NCI-H524 (cell line): ENCODE measurements at regions not wholly inside any gene's neighbourhood (a gene's known extent, or its start where the extent isn't known, plus 50 kb on each side); places are given as distances from the start of the nearest gene placed in this dataset.
"Not testable (repeated sequence)": the region's sequence is repeated elsewhere in the genome, so short reads cannot be mapped to it uniquely, and the experiment has no call there.

Experiments used
- DNase-seq, 2 experiments: peaks; one replicate each; lab custom pipeline; 2025; lab: John Stamatoyannopoulos, UW

DNA sequence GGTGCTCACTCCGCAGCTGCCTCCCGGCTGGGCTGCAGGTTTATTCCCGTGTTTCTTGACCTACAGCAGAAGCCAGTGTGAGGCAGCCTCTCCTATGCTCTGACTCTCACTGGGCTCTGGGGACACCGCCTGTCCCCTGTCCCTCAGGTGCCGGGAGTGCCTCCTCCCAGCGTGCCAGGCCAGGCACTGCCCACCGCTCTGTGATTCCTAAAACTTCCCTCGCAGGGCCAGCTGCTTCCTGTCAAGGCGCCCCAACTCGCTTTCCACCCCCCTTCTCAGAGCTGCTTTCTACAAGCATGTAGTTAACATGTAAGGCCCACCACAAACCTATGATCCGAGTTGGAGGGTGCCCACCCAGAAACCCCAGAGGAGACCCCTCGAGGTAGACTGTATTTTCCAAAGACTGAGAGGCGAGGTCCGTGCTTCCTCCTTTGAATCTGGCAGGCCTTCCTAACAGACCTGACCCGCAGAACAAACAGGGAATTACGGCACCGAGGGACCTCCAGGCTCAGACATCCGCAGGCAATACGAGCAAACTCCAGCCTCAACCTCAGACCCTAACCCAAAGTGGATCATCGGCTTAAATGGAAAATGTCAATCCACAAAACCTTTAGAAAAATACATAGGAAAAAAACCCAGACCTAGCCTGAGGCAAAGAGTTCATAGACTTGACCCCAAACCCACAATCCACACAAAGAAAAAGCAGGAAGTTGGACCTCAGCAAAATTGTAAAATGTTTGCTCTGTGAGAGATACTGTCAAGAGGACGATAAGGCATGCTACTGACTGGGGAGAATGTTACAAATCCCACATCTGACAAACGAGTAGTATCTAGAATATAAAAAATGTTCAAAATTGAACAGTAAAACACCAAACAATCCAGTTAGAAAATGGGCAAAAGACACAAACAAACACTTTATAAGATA is 121.3 kb upstream of the IQSEC1 start:
- DNase-seq: no peak

- peak in 1 of 2 experiments; percentile 4 for DNase-seq
Measured at GRCh38 chr3:13193320-13194284, 120.4 kb upstream of the IQSEC1 start.

DNA sequence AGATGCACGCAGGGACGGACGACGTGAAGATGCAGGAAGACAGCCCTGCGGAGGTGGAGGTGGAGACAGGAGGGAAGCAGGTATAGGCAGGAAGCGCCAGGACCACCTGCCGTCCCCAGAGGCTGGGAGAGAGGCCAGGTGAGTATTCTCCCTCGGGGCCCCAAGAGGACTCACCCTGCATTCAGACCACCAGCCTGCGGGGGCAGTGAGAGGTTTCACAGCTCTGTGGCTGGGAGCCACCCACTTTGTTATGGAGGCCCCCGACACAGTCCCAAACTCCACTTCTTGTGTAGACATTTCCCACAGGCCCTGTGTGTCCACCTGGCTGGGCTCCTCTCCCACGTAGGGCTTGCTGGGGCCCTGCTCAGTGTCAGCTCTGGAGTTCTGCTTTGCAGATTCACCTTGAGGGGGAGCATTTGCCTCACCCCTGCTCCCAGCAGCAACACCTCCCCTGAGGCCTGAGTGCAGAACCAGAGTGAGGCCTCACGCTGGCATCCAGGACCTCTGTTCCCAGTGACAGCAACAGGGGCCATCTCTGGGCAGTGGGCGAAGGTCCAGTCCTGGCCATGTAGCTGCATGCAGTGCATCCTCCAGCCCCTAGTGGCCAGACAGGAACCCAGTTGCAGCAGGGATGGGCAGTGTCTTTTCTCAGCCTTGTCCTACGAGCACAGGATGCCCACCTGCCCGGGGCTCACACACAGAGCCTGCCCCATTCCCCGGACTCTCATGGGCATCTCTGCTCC is 119.4 kb upstream of the IQSEC1 start:
- no peak for DNase-seq

GRCh38 chr3:13191016-13191415 is 117.8 kb upstream of the IQSEC1 start:
- no peak for DNase-seq

GRCh38 chr3:13190378-13190765 is 117.1 kb upstream of the IQSEC1 start:
- no peak for DNase-seq

GRCh38 chr3:13189639-13190377 is 116.6 kb upstream of the IQSEC1 start:
- DNase-seq: no peak

- DNase-seq: no peak
Measured at GRCh38 chr3:13188975-13189374, 115.7 kb upstream of the IQSEC1 start.

GRCh38 chr3:13188181-13188779 is 115.1 kb upstream of the IQSEC1 start:
- DNase-seq: no peak

GRCh38 chr3:13187593-13187992 is 114.4 kb upstream of the IQSEC1 start:
- no peak for DNase-seq

GRCh38 chr3:13186435-13186815 is 113.2 kb upstream of the IQSEC1 start:
- DNase-seq: no peak

GRCh38 chr3:13185737-13186434 is 112.7 kb upstream of the IQSEC1 start:
- DNase-seq: no peak

GRCh38 chr3:13179582-13180210 is 106.5 kb upstream of the IQSEC1 start:
- DNase-seq: not testable (repeated sequence)

GRCh38 chr3:13179181-13179580 is 106.0 kb upstream of the IQSEC1 start:
- no peak for DNase-seq

DNA sequence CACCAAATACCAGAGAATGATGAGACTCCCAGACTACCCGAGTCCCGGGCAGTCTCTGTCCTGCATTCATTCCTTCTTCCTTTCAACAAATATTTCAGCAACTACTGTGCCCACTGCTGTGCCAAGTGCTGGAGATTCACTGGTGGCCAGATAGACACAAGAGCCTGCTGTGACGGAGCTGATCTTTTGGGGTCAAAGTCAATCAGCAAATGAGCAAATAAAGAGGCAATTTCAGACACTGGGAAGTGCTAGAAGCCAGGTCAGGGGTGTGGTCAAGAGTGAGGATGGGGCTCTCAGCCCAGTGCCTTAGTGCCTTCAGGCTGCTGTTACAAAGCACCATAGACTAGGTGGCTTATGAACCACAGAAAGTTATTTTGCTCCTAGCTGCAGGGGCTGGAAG is 104.9 kb upstream of the IQSEC1 start:
- no peak for DNase-seq

GRCh38 chr3:13177641-13178040 is 104.4 kb upstream of the IQSEC1 start:
- DNase-seq: no peak

DNA sequence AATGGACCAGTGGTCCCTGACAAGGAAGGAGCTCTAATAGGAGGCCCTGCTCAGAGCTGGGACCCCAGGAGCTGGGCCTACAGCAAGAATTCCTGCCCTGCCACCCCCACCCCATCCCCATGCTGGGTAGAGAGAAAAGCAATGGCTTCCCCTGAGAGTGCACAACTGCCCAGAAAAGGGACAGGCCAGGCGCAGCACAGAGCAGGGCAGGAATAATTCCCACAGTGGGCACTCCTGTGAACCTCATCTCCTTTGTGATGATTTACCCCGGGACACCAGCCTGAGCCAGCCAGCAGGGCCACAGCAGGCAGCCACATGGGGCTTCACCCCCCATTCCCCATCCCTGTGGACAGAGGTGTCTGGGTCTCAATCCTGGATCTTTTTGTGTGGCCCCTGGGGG is 104.0 kb upstream of the IQSEC1 start:
- DNase-seq: no peak

GRCh38 chr3:13176445-13176844 is 103.2 kb upstream of the IQSEC1 start:
- DNase-seq: no peak

GRCh38 chr3:13174803-13175135 is 101.5 kb upstream of the IQSEC1 start:
- no peak for DNase-seq

DNA sequence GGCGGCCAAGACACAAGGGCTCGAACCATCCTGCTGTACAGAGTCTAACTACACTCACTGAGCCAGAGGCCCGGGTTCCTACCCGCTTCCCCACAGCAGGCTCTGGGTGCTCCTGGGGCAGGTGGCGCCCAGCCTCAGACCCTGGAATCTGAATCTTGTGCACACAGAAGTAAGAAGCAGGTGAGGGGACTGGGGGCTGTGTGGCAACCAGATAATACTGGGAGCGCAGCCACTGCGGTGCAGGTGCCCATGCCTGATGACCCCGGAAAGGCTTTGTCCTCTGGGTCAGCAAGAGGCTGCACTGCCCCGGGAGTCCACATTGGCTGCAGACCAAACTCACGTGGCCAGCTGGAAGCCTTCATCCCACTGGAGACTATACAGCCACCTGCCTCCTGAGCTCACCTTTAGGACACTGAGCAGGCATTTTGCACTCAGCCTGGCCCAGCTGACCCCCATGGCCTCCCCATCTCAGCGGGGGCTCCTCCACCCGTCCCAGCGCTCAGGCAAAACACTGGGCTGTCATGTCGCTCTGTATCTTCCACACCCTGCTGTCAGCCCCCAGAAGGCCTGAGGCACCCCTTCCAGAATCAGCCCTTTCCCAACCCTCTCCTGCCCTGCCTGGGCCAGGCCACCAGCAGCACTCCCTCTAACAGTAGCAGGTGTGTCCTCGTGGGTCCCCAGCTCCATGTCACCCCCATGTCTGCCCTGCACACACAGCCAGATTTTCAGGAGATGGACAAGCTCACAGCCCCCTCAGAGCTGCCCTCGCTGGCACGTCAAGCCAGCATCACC is 101.0 kb upstream of the IQSEC1 start:
- no peak for DNase-seq
